HG02610 (cell line): ENCODE measurements at regions not wholly inside any gene's neighbourhood (a gene's known extent, or its start where the extent isn't known, plus 50 kb on each side); places are given as distances from the start of the nearest gene placed in this dataset.

Experiments used
- ATAC-seq: cut with Tn5 transposase; IDR thresholded peaks from one replicate; pipeline ENCODE4 v1.9.1; 2021; ENCODE audit warnings: mild to moderate bottlenecking, moderate library complexity; ENCODE audit not compliant: unreplicated experiment

- no peak for ATAC-seq
These were observed 66.7 kb upstream of the PJA1 start for GRCh38 chrX:69231903-69232302.

- no peak for ATAC-seq
These were observed 64.2 kb upstream of the PJA1 start for GRCh38 chrX:69229436-69229835.

- ATAC-seq, result no peak
These were observed 63.5 kb upstream of the PJA1 start for GRCh38 chrX:69228732-69229131.

GRCh38 chrX:69226459-69227158 lies 61.4 kb upstream of the PJA1 start:
- ATAC-seq, result no peak

GRCh38 chrX:69222103-69223090 lies 57.1 kb upstream of the PJA1 start:
- no peak for ATAC-seq

- no peak for ATAC-seq
These were observed 56.2 kb upstream of the PJA1 start for GRCh38 chrX:69221239-69222102.

- no peak for ATAC-seq
These were observed 53.2 kb upstream of the PJA1 start for GRCh38 chrX:69218407-69218997.

- no peak for ATAC-seq
These were observed 51.7 kb upstream of the PJA1 start for GRCh38 chrX:69216911-69217310.

GRCh38 chrX:69216446-69216845 lies 51.2 kb upstream of the PJA1 start:
- no peak for ATAC-seq

- ATAC-seq, result no peak
These were observed 50.1 kb upstream of the PJA1 start for GRCh38 chrX:69215161-69215875.
